Neural crest cell (in vitro differentiated cells): ENCODE measurements at regions not wholly inside any gene's neighbourhood (a gene's known extent, or its start where the extent isn't known, plus 50 kb on each side); places are given as distances from the start of the nearest gene placed in this dataset.

Source experiments
- DNase-seq: peaks from one replicate; pipeline ENCODE4 v3.0.0; 2021; ENCODE audit warnings: low read depth, mixed read lengths, low spot score
- H3K27ac Mint-ChIP-seq: one replicate; pipeline ENCODE4 v1.8.0; 2021; ENCODE audit warnings: mild to moderate bottlenecking, mixed read lengths; ENCODE audit not compliant: unreplicated experiment
- H3K27me3 Mint-ChIP-seq: 2 replicates; pipeline ENCODE4 v1.8.0; 2021; ENCODE audit warnings: low read depth, mild to moderate bottlenecking, mixed read lengths
- H3K36me3 Mint-ChIP-seq: 2 replicates; pipeline ENCODE4 v1.8.0; 2021; ENCODE audit warnings: low read depth, mild to moderate bottlenecking, mixed read lengths
- H3K4me1 Mint-ChIP-seq: 2 replicates; pipeline ENCODE4 v1.8.0; 2021; ENCODE audit warnings: mixed read lengths
- H3K4me3 Mint-ChIP-seq: one replicate; pipeline ENCODE4 v1.8.0; 2021; ENCODE audit warnings: mild to moderate bottlenecking, mixed read lengths
- H3K9me3 Mint-ChIP-seq: 2 replicates; pipeline ENCODE4 v1.8.0; 2021; ENCODE audit warnings: mixed read lengths
- TF ChIP-seq, protein P1 (sequence below): fragments of 200-600 bp; sonication (generic); conservative IDR thresholded peaks from 2 replicates; pipeline ENCODE4 v1.5.0; 2021; ENCODE audit warnings: antibody characterized with exemption, mild to moderate bottlenecking

DNA sequence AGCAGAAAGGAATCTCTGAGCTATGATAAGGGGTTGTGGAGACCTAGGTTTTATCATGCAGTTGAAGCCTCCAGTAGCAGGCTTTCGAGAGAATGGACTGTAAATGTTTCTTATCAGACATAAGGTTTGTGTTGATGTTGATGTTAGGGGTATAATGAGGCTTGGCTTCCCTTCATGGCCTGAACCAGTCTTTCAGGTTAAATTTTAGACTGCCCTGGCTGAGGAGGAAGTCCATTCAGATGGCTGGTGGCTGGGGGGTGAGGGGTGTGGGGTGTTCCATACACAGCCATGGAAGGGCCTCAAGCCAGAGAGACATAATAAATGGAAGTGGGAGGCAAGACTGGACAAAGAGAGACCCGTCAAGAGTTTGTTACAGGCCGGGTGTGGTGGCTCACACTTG lies 65.1 kb downstream of the IRF2BPL start:
- Mint-ChIP-seq H3K4me1 (peaks cover 67% of the 10 kb centered on the region), H3K27me3 (no peaks in the 10 kb centered on the region), H3K9me3 (no peaks in the 10 kb centered on the region), H3K4me3 (peak overlapping the region; percentile 41), H3K27ac (peak overlapping the region; percentile 27), H3K36me3 (no peaks in the 10 kb centered on the region)
- TF ChIP-seq, protein P1, sequence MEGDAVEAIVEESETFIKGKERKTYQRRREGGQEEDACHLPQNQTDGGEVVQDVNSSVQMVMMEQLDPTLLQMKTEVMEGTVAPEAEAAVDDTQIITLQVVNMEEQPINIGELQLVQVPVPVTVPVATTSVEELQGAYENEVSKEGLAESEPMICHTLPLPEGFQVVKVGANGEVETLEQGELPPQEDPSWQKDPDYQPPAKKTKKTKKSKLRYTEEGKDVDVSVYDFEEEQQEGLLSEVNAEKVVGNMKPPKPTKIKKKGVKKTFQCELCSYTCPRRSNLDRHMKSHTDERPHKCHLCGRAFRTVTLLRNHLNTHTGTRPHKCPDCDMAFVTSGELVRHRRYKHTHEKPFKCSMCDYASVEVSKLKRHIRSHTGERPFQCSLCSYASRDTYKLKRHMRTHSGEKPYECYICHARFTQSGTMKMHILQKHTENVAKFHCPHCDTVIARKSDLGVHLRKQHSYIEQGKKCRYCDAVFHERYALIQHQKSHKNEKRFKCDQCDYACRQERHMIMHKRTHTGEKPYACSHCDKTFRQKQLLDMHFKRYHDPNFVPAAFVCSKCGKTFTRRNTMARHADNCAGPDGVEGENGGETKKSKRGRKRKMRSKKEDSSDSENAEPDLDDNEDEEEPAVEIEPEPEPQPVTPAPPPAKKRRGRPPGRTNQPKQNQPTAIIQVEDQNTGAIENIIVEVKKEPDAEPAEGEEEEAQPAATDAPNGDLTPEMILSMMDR, result no peak
- no peak for DNase-seq

- H3K27ac Mint-ChIP-seq, result peak overlapping the region; percentile 88
- no peaks in the 10 kb centered on the region for H3K36me3 Mint-ChIP-seq
- H3K27me3 Mint-ChIP-seq, result no peaks in the 10 kb centered on the region
- peak overlapping the region; percentile 61 for H3K4me3 Mint-ChIP-seq
- DNase-seq, result no peak
- peaks cover 76% of the 10 kb centered on the region for H3K4me1 Mint-ChIP-seq
- no peaks in the 10 kb centered on the region for H3K9me3 Mint-ChIP-seq
- TF ChIP-seq, protein P1, result no peak
These were observed 66.2 kb downstream of the IRF2BPL start for GRCh38 chr14:76962303-76962660.

GRCh38 chr14:76961631-76962302 lies 66.7 kb downstream of the IRF2BPL start:
- H3K27ac Mint-ChIP-seq, result peak overlapping the region; percentile 98
- peaks cover 81% of the 10 kb centered on the region for H3K4me1 Mint-ChIP-seq
- H3K36me3 Mint-ChIP-seq, result no peaks in the 10 kb centered on the region
- no peaks in the 10 kb centered on the region for H3K9me3 Mint-ChIP-seq
- H3K27me3 Mint-ChIP-seq, result no peaks in the 10 kb centered on the region
- TF ChIP-seq, protein P1, result no peak
- DNase-seq, result peak; percentile 61
- H3K4me3 Mint-ChIP-seq, result peak overlapping the region; percentile 61

DNA sequence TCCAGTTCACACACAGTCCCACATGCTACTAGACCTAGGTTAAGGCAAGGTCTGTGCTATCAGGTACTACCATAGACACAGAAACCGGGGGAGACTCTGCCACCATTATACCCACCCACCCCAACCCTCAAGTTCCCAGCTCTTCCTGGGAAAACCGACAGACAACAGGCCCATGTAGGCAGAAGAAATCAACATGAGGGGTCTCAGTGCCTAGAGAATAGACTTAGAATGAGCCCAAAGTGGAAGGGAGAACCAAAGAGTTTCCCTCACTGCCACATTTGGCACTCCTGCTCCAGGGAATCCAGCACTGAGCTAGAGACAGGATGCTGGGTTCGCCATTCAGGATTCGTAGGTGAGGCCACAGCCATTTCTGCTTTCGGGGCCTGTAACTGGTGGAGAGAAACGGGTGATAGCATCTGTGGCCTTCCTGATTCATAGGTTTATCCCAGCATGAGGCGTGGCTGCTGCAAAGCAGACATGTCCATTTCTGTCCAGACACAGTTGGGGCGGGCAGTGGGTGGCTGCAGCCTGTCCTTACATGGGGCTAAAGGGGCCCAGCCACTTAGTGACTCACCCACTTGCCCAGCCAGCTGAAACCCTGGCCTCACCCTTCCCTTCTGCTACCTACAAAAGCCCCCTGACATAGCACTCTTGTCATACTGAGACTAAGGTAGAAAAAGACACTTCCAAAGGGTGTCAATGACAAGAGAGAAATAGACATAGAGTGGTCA lies 69.4 kb downstream of the IRF2BPL start:
- no peak for DNase-seq
- Mint-ChIP-seq H3K27ac (no peak overlapping the region), H3K4me3 (no peak overlapping the region), H3K9me3 (no peaks in the 10 kb centered on the region), H3K4me1 (peaks cover 88% of the 10 kb centered on the region), H3K27me3 (no peaks in the 10 kb centered on the region), H3K36me3 (no peaks in the 10 kb centered on the region)
- TF ChIP-seq, protein P1, result no peak

GRCh38 chr14:76958020-76958979 lies 70.2 kb downstream of the IRF2BPL start:
- Mint-ChIP-seq H3K4me3 (peak overlapping the region; percentile 34), H3K27ac (no peak overlapping the region), H3K9me3 (no peaks in the 10 kb centered on the region), H3K27me3 (no peaks in the 10 kb centered on the region), H3K36me3 (no peaks in the 10 kb centered on the region), H3K4me1 (peaks cover 81% of the 10 kb centered on the region)
- no peak for DNase-seq
- TF ChIP-seq, protein P1, result no peak
